HG03565 (cell line): ENCODE measurements at regions not wholly inside any gene's neighbourhood (a gene's known extent, or its start where the extent isn't known, plus 50 kb on each side); places are given as distances from the start of the nearest gene placed in this dataset.
"Not testable (repeated sequence)": the region's sequence is repeated elsewhere in the genome, so short reads cannot be mapped to it uniquely, and the experiment has no call there.

Experiments
- ATAC-seq: cut with Tn5 transposase; IDR thresholded peaks from one replicate; pipeline ENCODE4 v1.9.1; 2021; ENCODE audit warnings: mild to moderate bottlenecking, moderate library complexity; ENCODE audit not compliant: unreplicated experiment

GRCh38 chr2:19659024-19659792 lies 242.6 kb downstream of the TTC32 start:
- no peak for ATAC-seq

- ATAC-seq, result no peak
These were observed 245.8 kb downstream of the TTC32 start for GRCh38 chr2:19656011-19656410.

- no peak for ATAC-seq
These were observed 247.3 kb downstream of the TTC32 start for GRCh38 chr2:19654310-19655090.

GRCh38 chr2:19653509-19653908 lies 248.3 kb downstream of the TTC32 start:
- no peak for ATAC-seq

GRCh38 chr2:19652811-19653210 lies 249.0 kb downstream of the TTC32 start:
- ATAC-seq, result no peak

GRCh38 chr2:19651466-19651865 lies 250.3 kb downstream of the TTC32 start:
- no peak for ATAC-seq

GRCh38 chr2:19649785-19650380 lies 251.9 kb downstream of the TTC32 start:
- no peak for ATAC-seq

- ATAC-seq, result no peak
These were observed 252.6 kb downstream of the TTC32 start for GRCh38 chr2:19649142-19649541.

GRCh38 chr2:19648583-19648982 lies 253.2 kb downstream of the TTC32 start:
- ATAC-seq, result no peak

GRCh38 chr2:19646987-19647386 lies 254.8 kb downstream of the TTC32 start:
- no peak for ATAC-seq

- ATAC-seq, result no peak
These were observed 257.0 kb downstream of the TTC32 start for GRCh38 chr2:19644763-19645162.

- peak; percentile 71 for ATAC-seq
These were observed 258.7 kb downstream of the TTC32 start for GRCh38 chr2:19643117-19643518.

- ATAC-seq, result no peak
These were observed 259.3 kb downstream of the TTC32 start for GRCh38 chr2:19642501-19642900.

- no peak for ATAC-seq
These were observed 265.8 kb downstream of the TTC32 start for GRCh38 chr2:19635951-19636510.

- no peak for ATAC-seq
These were observed 269.3 kb downstream of the TTC32 start for GRCh38 chr2:19632403-19632991.

- ATAC-seq, result no peak
These were observed 269.9 kb downstream of the TTC32 start for GRCh38 chr2:19631871-19632270.

- ATAC-seq, result no peak
These were observed 270.9 kb downstream of the TTC32 start for GRCh38 chr2:19630921-19631320.

- ATAC-seq, result no peak
These were observed 268.9 kb upstream of the OSR1 start for GRCh38 chr2:19627359-19627758.

GRCh38 chr2:19623488-19623887 lies 265.1 kb upstream of the OSR1 start:
- no peak for ATAC-seq

- ATAC-seq, result no peak
These were observed 258.9 kb upstream of the OSR1 start for GRCh38 chr2:19617257-19617848.

- not testable (repeated sequence) for ATAC-seq
These were observed 257.0 kb upstream of the OSR1 start for GRCh38 chr2:19615402-19615801.
